OCI-LY1 (cell line): ENCODE measurements at regions not wholly inside any gene's neighbourhood (a gene's known extent, or its start where the extent isn't known, plus 50 kb on each side); places are given as distances from the start of the nearest gene placed in this dataset.

ENCODE experiments used
- EZH2 ChIP-seq: fragments of 200-600 bp; sonication (generic), shearing (Covaris generic); IDR thresholded peaks from 2 replicates; pipeline ENCODE4 v1.8.0; 2017; ENCODE audit warnings: borderline replicate concordance, mixed run types, mild to moderate bottlenecking, antibody characterized with exemption, low read length, moderate library complexity, mixed read lengths
- TF ChIP-seq, protein P1 (sequence below): fragments of 200-600 bp; sonication (generic), shearing (Covaris generic); IDR thresholded peaks from 2 replicates; pipeline ENCODE4 v1.5.1; 2017; ENCODE audit warnings: mild to moderate bottlenecking, antibody characterized with exemption, low read length, moderate library complexity, mixed read lengths

DNA sequence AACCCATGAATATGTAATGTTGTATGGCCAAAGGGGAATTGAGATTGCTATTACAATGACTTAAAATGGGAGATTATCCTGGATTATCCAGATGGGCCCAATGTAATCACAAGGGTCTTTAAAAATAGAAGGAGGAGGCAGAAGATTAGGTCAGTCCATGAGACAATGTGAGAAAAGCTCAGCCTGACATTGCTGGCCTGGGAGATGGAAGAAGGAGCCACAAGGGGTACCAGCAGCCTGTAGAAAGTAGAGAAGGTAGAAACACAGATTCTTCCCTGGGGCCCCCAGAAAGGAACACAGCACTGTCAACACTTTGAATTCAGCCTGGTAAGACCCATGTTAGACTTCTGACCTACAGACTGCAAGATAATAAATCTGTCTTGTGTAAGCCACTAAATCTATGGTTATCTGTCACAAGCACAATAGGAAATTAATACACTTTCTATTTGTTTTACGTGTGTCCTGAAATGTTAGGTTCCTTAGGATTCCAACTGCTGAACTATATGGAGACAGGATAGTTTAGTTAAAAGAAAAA, 132.9 kb upstream of the SERP2 start:
- TF ChIP-seq, protein P1, sequence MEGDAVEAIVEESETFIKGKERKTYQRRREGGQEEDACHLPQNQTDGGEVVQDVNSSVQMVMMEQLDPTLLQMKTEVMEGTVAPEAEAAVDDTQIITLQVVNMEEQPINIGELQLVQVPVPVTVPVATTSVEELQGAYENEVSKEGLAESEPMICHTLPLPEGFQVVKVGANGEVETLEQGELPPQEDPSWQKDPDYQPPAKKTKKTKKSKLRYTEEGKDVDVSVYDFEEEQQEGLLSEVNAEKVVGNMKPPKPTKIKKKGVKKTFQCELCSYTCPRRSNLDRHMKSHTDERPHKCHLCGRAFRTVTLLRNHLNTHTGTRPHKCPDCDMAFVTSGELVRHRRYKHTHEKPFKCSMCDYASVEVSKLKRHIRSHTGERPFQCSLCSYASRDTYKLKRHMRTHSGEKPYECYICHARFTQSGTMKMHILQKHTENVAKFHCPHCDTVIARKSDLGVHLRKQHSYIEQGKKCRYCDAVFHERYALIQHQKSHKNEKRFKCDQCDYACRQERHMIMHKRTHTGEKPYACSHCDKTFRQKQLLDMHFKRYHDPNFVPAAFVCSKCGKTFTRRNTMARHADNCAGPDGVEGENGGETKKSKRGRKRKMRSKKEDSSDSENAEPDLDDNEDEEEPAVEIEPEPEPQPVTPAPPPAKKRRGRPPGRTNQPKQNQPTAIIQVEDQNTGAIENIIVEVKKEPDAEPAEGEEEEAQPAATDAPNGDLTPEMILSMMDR = no peak
- no peak for TF ChIP-seq EZH2
